Endothelial cell of umbilical vein (primary cell): ENCODE measurements at regions not wholly inside any gene's neighbourhood (a gene's known extent, or its start where the extent isn't known, plus 50 kb on each side); places are given as distances from the start of the nearest gene placed in this dataset.

ENCODE experiments used
- BruUV-seq: library from RNA; stranded (reverse); fragments of 400-500 nt; replicated peaks from 2 replicates; lab custom pipeline; 2021; lab: Mats Ljungman, UMichigan
- CTCF ChIA-PET: fragments of 300-600, 350-600 bp; sonication (Branson Sonifier 250); formaldehyde crosslinking; loops from one replicate; lab custom pipeline; 2021; ENCODE audit warnings: antibody characterized with exemption, inconsistent platforms; lab: Charles Lee
- POLR2A ChIA-PET: fragments of 300-600, 350-600 bp; sonication (Branson Sonifier 250); formaldehyde crosslinking; loops from one replicate; lab custom pipeline; 2021; ENCODE audit warnings: antibody characterized with exemption, inconsistent platforms; lab: Charles Lee
- DNase-seq: peaks from one replicate; pipeline ENCODE4 v3.0.0-alpha.2; 2011; ENCODE audit warnings: low read depth, low spot score
- FAIRE-seq: peaks from 2 replicates; lab custom pipeline; 2011; peaks lifted over from hg19 to GRCh38; lab: Jason Lieb, UNC
- H2AFZ ChIP-seq: 2 replicates; pipeline ENCODE4 v1.6.0; 2012; ENCODE audit warnings: low read depth, low read length, control low read depth, inconsistent platforms
- H3K27ac ChIP-seq: 2 replicates; pipeline ENCODE4 v1.5.1; 2011; ENCODE audit warnings: low read depth, mild to moderate bottlenecking, control low read depth, low read length, moderate library complexity; ENCODE audit not compliant: insufficient read depth
- H3K27me3 ChIP-seq, 2 experiments: 2 replicates each; pipeline versions ENCODE4 v1.6.0 to v1.6.1; 2011; ENCODE audit warnings: low read length in 2 of 2, mixed read lengths in 1 of 2; ENCODE audit not compliant: control insufficient read depth in 2 of 2, insufficient read depth in 2 of 2
- H3K36me3 ChIP-seq, 2 experiments: 2 replicates in 1 of 2; 3 replicates in 1 of 2; pipeline ENCODE4 v1.5.1; 2011; ENCODE audit warnings: low read length in 2 of 2, mild to moderate bottlenecking in 1 of 2, moderate library complexity in 1 of 2; ENCODE audit not compliant: control insufficient read depth in 2 of 2, insufficient read depth in 2 of 2; ENCODE audit errors: extremely low read depth in 1 of 2
- H3K4me1 ChIP-seq: 3 replicates; pipeline ENCODE4 v1.5.1; 2011; ENCODE audit warnings: mild to moderate bottlenecking, low read length; ENCODE audit not compliant: control insufficient read depth, insufficient read depth; ENCODE audit errors: extremely low read depth
- H3K4me2 ChIP-seq: 2 replicates; pipeline ENCODE4 v1.6.1; 2011; ENCODE audit warnings: low read length, control low read depth, mixed read lengths; ENCODE audit not compliant: insufficient read depth
- H3K4me3 ChIP-seq, 3 experiments: fragments of 200-600 bp in 1 of 3; sonication (generic), shearing (Covaris generic) in 1 of 3; replicated peaks in 1 of 3; 2 replicates each; pipeline ENCODE4 v1.5.1; 2011 to 2016; ENCODE audit warnings: control low read depth in 3 of 3, low read length in 3 of 3, mild to moderate bottlenecking in 2 of 3, inconsistent platforms in 1 of 3, low read depth in 1 of 3, moderate library complexity in 1 of 3; ENCODE audit not compliant: insufficient read depth in 1 of 3
- H3K79me2 ChIP-seq: 2 replicates; pipeline ENCODE4 v1.6.0; 2012; ENCODE audit warnings: low read length, inconsistent platforms; ENCODE audit not compliant: control insufficient read depth, insufficient read depth
- H3K9ac ChIP-seq: replicated peaks from 2 replicates; pipeline ENCODE3; 2011; ENCODE audit warnings: low read length, control low read depth; ENCODE audit not compliant: insufficient read depth; ENCODE audit errors: extremely low read depth
- H3K9me1 ChIP-seq: replicated peaks from 3 replicates; pipeline ENCODE4 v1.6.0; 2011; ENCODE audit warnings: mild to moderate bottlenecking, low read length; ENCODE audit not compliant: control insufficient read depth, insufficient read depth; ENCODE audit errors: extremely low read depth
- H3K9me3 ChIP-seq: replicated peaks from 2 replicates; pipeline ENCODE4 v1.5.1; 2012; ENCODE audit warnings: low read length, inconsistent platforms; ENCODE audit not compliant: control insufficient read depth, insufficient read depth
- H4K20me1 ChIP-seq: replicated peaks from 2 replicates; pipeline ENCODE3; 2011; ENCODE audit warnings: mild to moderate bottlenecking, low read length; ENCODE audit not compliant: control insufficient read depth, insufficient read depth; ENCODE audit errors: extremely low read depth
- CTCF ChIP-seq, 2 donors: IDR thresholded peaks; 1 replicate in 1 of 2; 2 replicates in 1 of 2; pipeline ENCODE4 v1.5.1; 2011; ENCODE audit warnings: low read length in 2 of 2, mild to moderate bottlenecking in 2 of 2, moderate library complexity in 2 of 2, control low read depth in 1 of 2, inconsistent platforms in 1 of 2, low read depth in 1 of 2; ENCODE audit not compliant: insufficient read depth in 1 of 2; ENCODE audit errors: extremely low read depth in 1 of 2
- EZH2 ChIP-seq: IDR thresholded peaks from 2 replicates; pipeline ENCODE4 v1.6.1; 2012; ENCODE audit warnings: borderline replicate concordance, low read depth, mild to moderate bottlenecking, moderate library complexity, low read length, inconsistent platforms; ENCODE audit not compliant: severe bottlenecking
- FOS ChIP-seq: IDR thresholded peaks from 2 replicates; pipeline ENCODE4 v1.6.1; 2011; ENCODE audit warnings: mild to moderate bottlenecking, low read length, moderate library complexity, borderline replicate concordance; ENCODE audit not compliant: insufficient read depth
- GATA2 ChIP-seq: IDR thresholded peaks from 2 replicates; pipeline ENCODE4 v1.7.0; 2011; ENCODE audit warnings: low read depth, mild to moderate bottlenecking, moderate library complexity, mixed read lengths, low read length; ENCODE audit not compliant: insufficient read length, insufficient read depth
- JUN ChIP-seq: IDR thresholded peaks from 2 replicates; pipeline ENCODE4 v1.6.1; 2011; ENCODE audit warnings: borderline replicate concordance, low read depth; ENCODE audit not compliant: insufficient read length, insufficient read depth
- MAX ChIP-seq: IDR thresholded peaks from 2 replicates; pipeline ENCODE4 v1.6.1; 2011; ENCODE audit not compliant: insufficient read depth, insufficient read length
- MYC ChIP-seq: IDR thresholded peaks from one replicate; pipeline ENCODE4 v1.6.1; 2011; ENCODE audit warnings: mild to moderate bottlenecking, low read depth, low read length
- POLR2A ChIP-seq: IDR thresholded peaks from 2 replicates; pipeline ENCODE4 v1.6.1; 2012; ENCODE audit warnings: low read depth, mild to moderate bottlenecking, control low read depth, low read length
- POLR2AphosphoS5 ChIP-seq: IDR thresholded peaks from 2 replicates; pipeline ENCODE4 v1.6.1; 2012; ENCODE audit warnings: low read depth, mild to moderate bottlenecking, control low read depth, low read length, moderate library complexity; ENCODE audit not compliant: insufficient read depth
- dilution Hi-C: fragments of 300-500 bp; cut with MboI; formaldehyde crosslinking; loops from one replicate; pipeline ENCODE4 v1.15.0; 2019; ENCODE audit warnings: low sequenced_read_pairs; ENCODE audit not compliant: extremely low pct_ligation_motif_present
- intact Hi-C: fragments of 100-400 bp; cut with micrococcal nuclease; formaldehyde crosslinking; loops from one replicate; pipeline ENCODE4 v1.10.0; 2022

- no peak overlapping the region for H3K4me2 ChIP-seq
- intact Hi-C loops, result no loop called here
- dilution Hi-C loops, result no loop called here
- POLR2A ChIA-PET, result no interaction called here
- H3K9me3 ChIP-seq, result no peaks in the 10 kb centered on the region
- H3K4me3 ChIP-seq, result no peak overlapping the region
- BruUV-seq, result no TSS peak
- CTCF ChIA-PET, result no interaction called here
- H3K9me1 ChIP-seq, result no peaks in the 10 kb centered on the region
- no peaks in the 10 kb centered on the region for H4K20me1 ChIP-seq
- peaks cover 2% of the 10 kb centered on the region for H3K4me1 ChIP-seq
- no peak for DNase-seq
- H3K9ac ChIP-seq, result no peak overlapping the region
- TF ChIP-seq JUN (no peak), GATA2 (no peak), MAX (no peak), CTCF (IDR thresholded peaks at IDR 0.05; ENCODE audit: extremely low read depth in 1 of 2, insufficient read depth in 1 of 2, low read depth in 1 of 2, low read length in 2 of 2) (no peak), EZH2 (no peak), POLR2A (no peak), FOS (no peak), MYC (no peak), POLR2AphosphoS5 (no peak)
- no peak overlapping the region for H3K27ac ChIP-seq
- no peak overlapping the region for H2AFZ ChIP-seq
- no peaks in the 10 kb centered on the region for H3K36me3 ChIP-seq
- FAIRE-seq, result no peak
- no peaks in the 10 kb centered on the region for H3K27me3 ChIP-seq
- H3K79me2 ChIP-seq, result no peaks in the 10 kb centered on the region
Measured at GRCh38 chr5:98573834-98574320, 199.6 kb upstream of the RGMB start.
